Heart left ventricle (tissue), 13 donors: ENCODE measurements at regions not wholly inside any gene's neighbourhood (a gene's known extent, or its start where the extent isn't known, plus 50 kb on each side); places are given as distances from the start of the nearest gene placed in this dataset.

Source experiments
- CTCF ChIP-seq, 12 donors: fragments of 200-600 bp; sonication (generic) in 4 of 12; IDR thresholded peaks; one replicate each; pipeline versions ENCODE4 v1.5.0 to v1.8.0; 2018 to 2022; ENCODE audit warnings: antibody characterized with exemption in 12 of 12, mild to moderate bottlenecking in 5 of 12
- POLR2A ChIP-seq, 2 donors: fragments of 450-650 bp; IDR thresholded peaks; one replicate each; pipeline ENCODE4 v1.6.1; 2017; ENCODE audit warnings: antibody characterized with exemption in 2 of 2, mild to moderate bottlenecking in 2 of 2, moderate library complexity in 2 of 2
- donor health status: ischemic (EF 13 %, LVEDD 7.1; RV severe dilation, severe dysfunction).
- donor health status: DM: no; HTN: yes; CAD: no.
- donor health status: DM: no; HTN: no; CAD: no.
- donor health status: ischemic (EF 25% LVEDD 6.9; RV normal size, moderate dysfunction).
- donor health status: ischemic (EF 25% LVEDD 5.7; RV mildly dilated, moderate dysfunction).
- donor health status: ischemic (EF 35%, LVEDD 5.7; RV mildly dilated, moderate dysfunction).
- donor health status: nonischemic (EF 11% LVEDD 7.7; RV severe dilation, severe dysfunction).
- donor health status: DM: yes; HTN: yes; CAD: no.
- donor health status: PGD.
- donor health status: ischemic (EF 29% LVEDD 5.4; RV normal size, mild dysfunction).
- donor health status: nonischemic (EF 23%, LVEDD 6.1; RV moderate dilation, normal function).

- no peak for TF ChIP-seq POLR2A (IDR thresholded peaks at IDR 0.05)
- TF ChIP-seq CTCF (IDR thresholded peaks at IDR 0.05), result no peak
These were observed 168.7 kb upstream of the RASGRP1 start for GRCh38 chr15:38733331-38733730.
